ENCODE measurements at regions not wholly inside any gene's neighbourhood (a gene's known extent, or its start where the extent isn't known, plus 50 kb on each side); places are given as distances from the start of the nearest gene placed in this dataset.

DNA sequence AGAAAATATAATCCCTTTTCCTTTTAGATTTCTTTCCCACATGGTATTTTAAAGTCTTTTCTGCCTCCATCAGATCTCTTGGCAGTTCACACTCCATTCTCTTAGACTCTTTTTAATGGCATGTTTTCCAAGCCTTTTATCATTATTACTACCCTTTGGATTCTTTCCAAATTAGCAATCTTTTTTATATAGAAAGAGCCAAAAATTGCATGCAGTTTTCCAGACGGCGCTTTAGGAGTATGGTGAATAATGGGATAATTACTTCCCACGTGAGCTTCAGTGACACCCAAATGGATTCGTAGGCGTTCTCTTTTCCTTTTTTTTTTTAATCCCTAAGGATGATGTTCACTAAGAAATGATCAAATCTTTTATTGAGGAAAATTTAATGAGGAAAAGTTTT lies 354.8 kb upstream of the DNAJC19 start:
- CTCF ChIA-PET, result no interaction called here
- TF ChIP-seq, protein P1, sequence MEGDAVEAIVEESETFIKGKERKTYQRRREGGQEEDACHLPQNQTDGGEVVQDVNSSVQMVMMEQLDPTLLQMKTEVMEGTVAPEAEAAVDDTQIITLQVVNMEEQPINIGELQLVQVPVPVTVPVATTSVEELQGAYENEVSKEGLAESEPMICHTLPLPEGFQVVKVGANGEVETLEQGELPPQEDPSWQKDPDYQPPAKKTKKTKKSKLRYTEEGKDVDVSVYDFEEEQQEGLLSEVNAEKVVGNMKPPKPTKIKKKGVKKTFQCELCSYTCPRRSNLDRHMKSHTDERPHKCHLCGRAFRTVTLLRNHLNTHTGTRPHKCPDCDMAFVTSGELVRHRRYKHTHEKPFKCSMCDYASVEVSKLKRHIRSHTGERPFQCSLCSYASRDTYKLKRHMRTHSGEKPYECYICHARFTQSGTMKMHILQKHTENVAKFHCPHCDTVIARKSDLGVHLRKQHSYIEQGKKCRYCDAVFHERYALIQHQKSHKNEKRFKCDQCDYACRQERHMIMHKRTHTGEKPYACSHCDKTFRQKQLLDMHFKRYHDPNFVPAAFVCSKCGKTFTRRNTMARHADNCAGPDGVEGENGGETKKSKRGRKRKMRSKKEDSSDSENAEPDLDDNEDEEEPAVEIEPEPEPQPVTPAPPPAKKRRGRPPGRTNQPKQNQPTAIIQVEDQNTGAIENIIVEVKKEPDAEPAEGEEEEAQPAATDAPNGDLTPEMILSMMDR (IDR thresholded peaks at IDR 0.05; ENCODE audit: insufficient read depth, low read depth, low read length), result no peak
- POLR2A ChIA-PET, result no interaction called here
- Histone ChIP-seq H3K36me3 (ENCODE audit: control insufficient read depth, insufficient read depth, low read length) (no peaks in the 10 kb centered on the region), H3K27me3 (ENCODE audit: control insufficient read depth, insufficient read depth, low read length) (no peaks in the 10 kb centered on the region), H3K4me3 (ENCODE audit: low read depth, low read length) (no peak overlapping the region)
- DNase-seq (ENCODE audit: low read depth), result no peak

DNA sequence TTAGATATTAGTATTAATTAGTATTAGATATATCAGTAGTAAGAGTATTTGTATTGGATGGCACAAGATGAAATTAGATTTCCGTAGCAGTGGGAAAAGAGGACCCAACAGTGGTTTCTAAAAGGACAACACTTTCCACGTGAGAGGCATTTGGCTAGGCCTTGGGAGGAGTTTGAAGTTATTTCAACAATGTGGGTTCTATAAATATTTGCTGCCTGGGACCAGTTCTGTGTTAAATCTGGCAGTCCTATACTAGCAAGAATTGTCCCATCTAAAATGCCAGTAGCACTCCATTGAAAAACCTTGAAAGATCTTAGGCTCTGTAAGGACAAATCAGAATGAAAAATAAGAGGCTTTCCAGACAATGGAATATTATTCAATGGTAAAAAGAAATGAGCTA lies 347.1 kb upstream of the DNAJC19 start:
- H3K27me3 ChIP-seq (ENCODE audit: control insufficient read depth, insufficient read depth, low read length), result no peaks in the 10 kb centered on the region
- ChIA-PET CTCF (no interaction called here), POLR2A (no interaction called here)
- no peak overlapping the region for H3K4me3 ChIP-seq (ENCODE audit: low read depth, low read length)
- no peak for DNase-seq (ENCODE audit: low read depth)
- TF ChIP-seq, protein P1 (IDR thresholded peaks at IDR 0.05; ENCODE audit: insufficient read depth, low read depth, low read length), result no peak
- H3K36me3 ChIP-seq (ENCODE audit: control insufficient read depth, insufficient read depth, low read length), result no peaks in the 10 kb centered on the region

DNA sequence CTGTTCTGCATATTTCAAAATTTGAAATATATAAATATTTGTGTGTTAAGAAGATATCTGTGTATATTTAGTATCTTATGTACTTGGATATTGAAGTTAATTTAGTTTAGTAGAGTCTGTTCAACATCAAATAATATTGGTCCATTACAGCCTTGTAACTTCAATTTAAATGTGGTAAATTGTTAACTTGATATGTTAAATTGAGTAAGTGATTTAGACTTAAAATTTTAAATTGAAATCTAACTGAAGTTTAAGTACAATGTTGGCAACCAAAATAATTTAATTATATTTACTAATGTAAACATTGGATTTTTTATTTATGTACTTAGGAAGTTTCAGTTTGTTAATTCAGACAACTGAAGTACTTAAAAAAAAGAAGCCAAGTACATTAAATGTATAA lies 343.9 kb upstream of the DNAJC19 start:
- ChIA-PET CTCF (no interaction called here), POLR2A (no interaction called here)
- Histone ChIP-seq H3K36me3 (ENCODE audit: control insufficient read depth, insufficient read depth, low read length) (no peaks in the 10 kb centered on the region), H3K4me3 (ENCODE audit: low read depth, low read length) (no peak overlapping the region), H3K27me3 (ENCODE audit: control insufficient read depth, insufficient read depth, low read length) (no peaks in the 10 kb centered on the region)
- TF ChIP-seq, protein P1 (IDR thresholded peaks at IDR 0.05; ENCODE audit: insufficient read depth, low read depth, low read length), result no peak
- DNase-seq (ENCODE audit: low read depth), result no peak

DNA sequence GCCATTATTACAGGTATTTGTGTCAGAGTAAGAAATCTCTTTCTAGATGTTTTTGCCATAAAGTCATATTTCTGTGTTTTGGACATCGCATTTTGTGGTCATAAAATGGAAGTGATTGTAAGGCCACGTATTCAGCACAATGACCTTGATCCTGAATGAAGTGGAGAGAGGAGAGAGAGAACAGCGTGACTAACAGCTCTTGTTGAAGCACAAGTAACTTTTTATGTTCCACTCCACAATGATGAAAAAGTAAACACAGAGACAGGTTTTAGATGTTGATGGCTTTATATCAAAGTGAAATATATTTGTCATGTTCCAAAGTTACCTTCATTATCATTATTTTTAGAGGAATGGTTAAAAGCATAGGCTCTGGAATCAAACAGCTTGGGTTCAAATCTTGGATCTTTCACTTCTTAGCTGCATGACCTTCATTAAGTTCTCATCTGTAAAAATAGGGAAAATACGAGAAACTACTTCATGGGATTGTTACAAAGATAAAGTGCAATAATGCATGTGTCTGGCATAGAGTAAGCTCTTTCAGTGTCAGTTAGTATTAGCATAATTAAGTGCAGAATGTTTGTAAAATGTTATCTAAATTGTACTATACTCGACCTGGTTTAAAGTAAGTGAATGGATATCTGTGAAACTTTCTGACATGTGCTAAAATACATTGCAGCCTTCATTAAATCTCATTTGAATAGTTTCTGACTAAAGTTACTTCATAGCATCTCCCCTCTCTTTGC lies 341.5 kb upstream of the DNAJC19 start:
- no peaks in the 10 kb centered on the region for H3K36me3 ChIP-seq (ENCODE audit: control insufficient read depth, insufficient read depth, low read length)
- ChIA-PET CTCF (no interaction called here), POLR2A (no interaction called here)
- DNase-seq (ENCODE audit: low read depth), result no peak
- TF ChIP-seq, protein P1 (IDR thresholded peaks at IDR 0.05; ENCODE audit: insufficient read depth, low read depth, low read length), result no peak
- H3K4me3 ChIP-seq (ENCODE audit: low read depth, low read length), result no peak overlapping the region
- H3K27me3 ChIP-seq (ENCODE audit: control insufficient read depth, insufficient read depth, low read length), result no peaks in the 10 kb centered on the region

DNA sequence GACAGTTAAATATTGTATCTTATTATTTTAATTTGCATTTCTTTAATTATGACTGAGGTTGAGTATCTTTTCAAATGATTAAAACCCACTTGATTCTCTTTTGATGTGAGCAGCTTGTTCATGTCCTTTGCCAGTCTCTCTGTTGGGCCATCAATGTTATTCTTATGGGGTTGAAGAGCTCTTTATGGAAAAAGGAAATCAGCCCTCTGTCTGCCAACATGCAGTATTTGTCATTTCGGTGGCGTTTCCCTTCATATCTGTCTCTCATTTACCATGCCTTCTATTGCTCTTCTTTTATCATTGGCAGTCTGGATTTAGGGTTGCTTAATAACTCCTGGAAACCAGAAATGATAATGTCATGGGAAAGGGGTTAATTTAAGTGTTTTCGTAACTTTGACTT lies 340.7 kb upstream of the DNAJC19 start:
- Histone ChIP-seq H3K36me3 (ENCODE audit: control insufficient read depth, insufficient read depth, low read length) (no peaks in the 10 kb centered on the region), H3K27me3 (ENCODE audit: control insufficient read depth, insufficient read depth, low read length) (no peaks in the 10 kb centered on the region), H3K4me3 (ENCODE audit: low read depth, low read length) (no peak overlapping the region)
- TF ChIP-seq, protein P1 (IDR thresholded peaks at IDR 0.05; ENCODE audit: insufficient read depth, low read depth, low read length), result no peak
- CTCF ChIA-PET, result no interaction called here
- no peak for DNase-seq (ENCODE audit: low read depth)
- POLR2A ChIA-PET, result no interaction called here
